ENCODE measurements at regions not wholly inside any gene's neighbourhood (a gene's known extent, or its start where the extent isn't known, plus 50 kb on each side); places are given as distances from the start of the nearest gene placed in this dataset.

DNA sequence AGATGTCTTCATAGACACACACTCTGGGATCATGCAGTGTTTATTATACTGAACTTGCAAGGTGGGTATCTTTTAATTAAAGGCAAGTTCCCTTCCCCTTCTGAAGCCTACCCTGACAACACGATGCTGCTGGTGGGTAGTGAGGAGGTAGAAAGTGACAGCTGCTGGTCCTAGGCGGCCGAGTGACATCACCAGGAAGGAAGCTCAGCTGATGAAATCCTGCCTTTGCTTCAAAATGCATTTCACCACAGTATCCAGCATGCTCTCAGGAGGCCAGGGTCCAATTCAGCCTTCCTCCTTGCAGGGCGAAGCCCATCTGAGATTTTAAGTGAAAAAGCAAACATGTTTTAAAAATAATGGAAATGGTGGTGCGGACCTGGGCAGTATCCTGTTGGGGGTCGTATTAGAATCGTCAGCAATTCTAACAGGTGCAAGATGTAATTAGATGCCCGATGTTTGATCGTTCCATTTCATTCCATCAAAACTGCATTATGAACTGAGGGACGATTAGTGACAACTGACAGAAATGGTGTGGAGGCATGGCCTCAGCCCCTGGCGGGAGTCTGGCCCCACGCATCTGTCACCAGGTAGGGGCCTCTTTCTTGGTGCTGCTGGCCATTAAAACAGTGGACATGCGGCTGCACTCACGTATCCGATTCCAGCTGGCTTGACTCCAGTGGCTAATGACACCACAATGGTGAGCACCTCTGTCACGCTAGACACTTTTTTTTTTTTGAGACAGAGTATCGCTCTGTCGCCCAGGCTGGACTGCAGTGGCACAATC, 324.8 kb upstream of the C1orf174 start:
- TF ChIP-seq, protein P1, sequence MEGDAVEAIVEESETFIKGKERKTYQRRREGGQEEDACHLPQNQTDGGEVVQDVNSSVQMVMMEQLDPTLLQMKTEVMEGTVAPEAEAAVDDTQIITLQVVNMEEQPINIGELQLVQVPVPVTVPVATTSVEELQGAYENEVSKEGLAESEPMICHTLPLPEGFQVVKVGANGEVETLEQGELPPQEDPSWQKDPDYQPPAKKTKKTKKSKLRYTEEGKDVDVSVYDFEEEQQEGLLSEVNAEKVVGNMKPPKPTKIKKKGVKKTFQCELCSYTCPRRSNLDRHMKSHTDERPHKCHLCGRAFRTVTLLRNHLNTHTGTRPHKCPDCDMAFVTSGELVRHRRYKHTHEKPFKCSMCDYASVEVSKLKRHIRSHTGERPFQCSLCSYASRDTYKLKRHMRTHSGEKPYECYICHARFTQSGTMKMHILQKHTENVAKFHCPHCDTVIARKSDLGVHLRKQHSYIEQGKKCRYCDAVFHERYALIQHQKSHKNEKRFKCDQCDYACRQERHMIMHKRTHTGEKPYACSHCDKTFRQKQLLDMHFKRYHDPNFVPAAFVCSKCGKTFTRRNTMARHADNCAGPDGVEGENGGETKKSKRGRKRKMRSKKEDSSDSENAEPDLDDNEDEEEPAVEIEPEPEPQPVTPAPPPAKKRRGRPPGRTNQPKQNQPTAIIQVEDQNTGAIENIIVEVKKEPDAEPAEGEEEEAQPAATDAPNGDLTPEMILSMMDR (IDR thresholded peaks at IDR 0.05; ENCODE audit: extremely low read depth in 1 of 2, insufficient read depth in 1 of 2, low read depth in 1 of 2, low read length in 2 of 2): no peak
- no peak for TF ChIP-seq EZH2 (IDR thresholded peaks at IDR 0.05; ENCODE audit: borderline replicate concordance, low read depth, low read length, severe bottlenecking)
- no peak for TF ChIP-seq POLR2A (IDR thresholded peaks at IDR 0.05; ENCODE audit: low read depth, low read length)
- TF ChIP-seq POLR2AphosphoS5 (IDR thresholded peaks at IDR 0.05; ENCODE audit: insufficient read depth, low read depth, low read length): no peak
- TF ChIP-seq MYC (IDR thresholded peaks at IDR 0.05; ENCODE audit: low read depth, low read length): no peak
- no peak for TF ChIP-seq FOS (IDR thresholded peaks at IDR 0.05; ENCODE audit: borderline replicate concordance, insufficient read depth, low read length)
